ENCODE measurements at regions not wholly inside any gene's neighbourhood (a gene's known extent, or its start where the extent isn't known, plus 50 kb on each side); places are given as distances from the start of the nearest gene placed in this dataset.

GRCh38 chr5:98997000-98997399 lies 68.2 kb upstream of the CHD1 start:
- intact Hi-C loops (cut with micrococcal nuclease; ENCODE audit: unreplicated experiment) = no loop called here
- no peak for TF ChIP-seq CTCF (IDR thresholded peaks at IDR 0.05; ENCODE audit: insufficient read depth in 1 of 2, low read depth in 1 of 2, low read length in 1 of 2, severe bottlenecking in 1 of 2, unreplicated experiment in 1 of 2)
- no peak overlapping the region for H3K27ac Mint-ChIP-seq (ENCODE audit: unreplicated experiment)
- peaks cover 24% of the 10 kb centered on the region for H3K4me1 Mint-ChIP-seq (ENCODE audit: low read depth, unreplicated experiment)
- CTCF ChIA-PET = no interaction called here
- Histone ChIP-seq H3K4me1 (peaks cover 9% of the 10 kb centered on the region; the same call in 1 of the 2 replicates), H3K9me3 (no peaks in the 10 kb centered on the region), H3K4me3 (ENCODE audit: low read depth, low read length) (no peak overlapping the region), H3K27me3 (replicated peaks; ENCODE audit: control insufficient read depth, insufficient read depth, low read length) (no peaks in the 10 kb centered on the region), H3K36me3 (ENCODE audit: control insufficient read depth, insufficient read depth, low read length) (no peaks in the 10 kb centered on the region)
- H3K36me3 Mint-ChIP-seq (ENCODE audit: insufficient read depth, unreplicated experiment) = no peaks in the 10 kb centered on the region
- no peak overlapping the region for H3K4me3 Mint-ChIP-seq (ENCODE audit: unreplicated experiment)
- no peaks in the 10 kb centered on the region for H3K9me3 Mint-ChIP-seq (ENCODE audit: unreplicated experiment)
- BruUV-seq (replicated peaks) = no TSS peak
- H3K27me3 Mint-ChIP-seq (ENCODE audit: insufficient read depth, unreplicated experiment) = no peaks in the 10 kb centered on the region
- DNase-seq = no peak
- POLR2A ChIA-PET = no interaction called here

GRCh38 chr5:98994611-98995010 lies 65.8 kb upstream of the CHD1 start:
- H3K9me3 Mint-ChIP-seq (ENCODE audit: unreplicated experiment) = no peaks in the 10 kb centered on the region
- H3K4me3 Mint-ChIP-seq (ENCODE audit: unreplicated experiment) = no peak overlapping the region
- Histone ChIP-seq H3K9me3 (no peaks in the 10 kb centered on the region), H3K36me3 (ENCODE audit: control insufficient read depth, insufficient read depth, low read length) (no peaks in the 10 kb centered on the region), H3K4me3 (ENCODE audit: low read depth, low read length) (no peak overlapping the region), H3K27me3 (replicated peaks; ENCODE audit: control insufficient read depth, insufficient read depth, low read length) (no peaks in the 10 kb centered on the region), H3K4me1 (peaks cover 5% of the 10 kb centered on the region; the same call in 1 of the 2 replicates)
- DNase-seq = peak in 1 of 2 experiments; percentile 10
- CTCF ChIA-PET = no interaction called here
- H3K36me3 Mint-ChIP-seq (ENCODE audit: insufficient read depth, unreplicated experiment) = no peaks in the 10 kb centered on the region
- no TSS peak for BruUV-seq (replicated peaks)
- POLR2A ChIA-PET = no interaction called here
- no peak overlapping the region for H3K27ac Mint-ChIP-seq (ENCODE audit: unreplicated experiment)
- intact Hi-C loops (cut with micrococcal nuclease; ENCODE audit: unreplicated experiment) = no loop called here
- H3K4me1 Mint-ChIP-seq (ENCODE audit: low read depth, unreplicated experiment) = peaks cover 10% of the 10 kb centered on the region
- no peak for TF ChIP-seq CTCF (IDR thresholded peaks at IDR 0.05; ENCODE audit: insufficient read depth in 1 of 2, low read depth in 1 of 2, low read length in 1 of 2, severe bottlenecking in 1 of 2, unreplicated experiment in 1 of 2)
- H3K27me3 Mint-ChIP-seq (ENCODE audit: insufficient read depth, unreplicated experiment) = no peaks in the 10 kb centered on the region

- Histone ChIP-seq H3K4me3 (ENCODE audit: low read depth, low read length) (no peak overlapping the region), H3K9me3 (no peaks in the 10 kb centered on the region), H3K36me3 (ENCODE audit: control insufficient read depth, insufficient read depth, low read length) (no peaks in the 10 kb centered on the region), H3K27me3 (replicated peaks; ENCODE audit: control insufficient read depth, insufficient read depth, low read length) (no peaks in the 10 kb centered on the region), H3K4me1 (peaks cover 5% of the 10 kb centered on the region; the same call in 1 of the 2 replicates)
- intact Hi-C loops (cut with micrococcal nuclease; ENCODE audit: unreplicated experiment) = no loop called here
- POLR2A ChIA-PET = interaction anchor here (0.7 kb wide), 1 partner anchor 26 kb away, joined by 3 read pairs; no protein-coding TSS in a partner anchor
- no peak for DNase-seq
- Mint-ChIP-seq H3K4me3 (ENCODE audit: unreplicated experiment) (no peak overlapping the region), H3K27me3 (ENCODE audit: insufficient read depth, unreplicated experiment) (no peaks in the 10 kb centered on the region), H3K27ac (ENCODE audit: unreplicated experiment) (no peak overlapping the region), H3K4me1 (ENCODE audit: low read depth, unreplicated experiment) (peaks cover 10% of the 10 kb centered on the region), H3K36me3 (ENCODE audit: insufficient read depth, unreplicated experiment) (no peaks in the 10 kb centered on the region), H3K9me3 (ENCODE audit: unreplicated experiment) (no peaks in the 10 kb centered on the region)
- BruUV-seq (replicated peaks) = no TSS peak
- CTCF ChIA-PET = interaction anchor here (0.7 kb wide), 1 partner anchor 68 kb away, joined by 3 read pairs; no protein-coding TSS in a partner anchor
- TF ChIP-seq CTCF (IDR thresholded peaks at IDR 0.05; ENCODE audit: insufficient read depth in 1 of 2, low read depth in 1 of 2, low read length in 1 of 2, severe bottlenecking in 1 of 2, unreplicated experiment in 1 of 2) = no peak
These were observed 64.7 kb upstream of the CHD1 start for GRCh38 chr5:98993512-98993911.
